ENCODE measurements at regions not wholly inside any gene's neighbourhood (a gene's known extent, or its start where the extent isn't known, plus 50 kb on each side); places are given as distances from the start of the nearest gene placed in this dataset.
"Not testable (repeated sequence)": the region's sequence is repeated elsewhere in the genome, so short reads cannot be mapped to it uniquely, and the experiment has no call there.

DNA sequence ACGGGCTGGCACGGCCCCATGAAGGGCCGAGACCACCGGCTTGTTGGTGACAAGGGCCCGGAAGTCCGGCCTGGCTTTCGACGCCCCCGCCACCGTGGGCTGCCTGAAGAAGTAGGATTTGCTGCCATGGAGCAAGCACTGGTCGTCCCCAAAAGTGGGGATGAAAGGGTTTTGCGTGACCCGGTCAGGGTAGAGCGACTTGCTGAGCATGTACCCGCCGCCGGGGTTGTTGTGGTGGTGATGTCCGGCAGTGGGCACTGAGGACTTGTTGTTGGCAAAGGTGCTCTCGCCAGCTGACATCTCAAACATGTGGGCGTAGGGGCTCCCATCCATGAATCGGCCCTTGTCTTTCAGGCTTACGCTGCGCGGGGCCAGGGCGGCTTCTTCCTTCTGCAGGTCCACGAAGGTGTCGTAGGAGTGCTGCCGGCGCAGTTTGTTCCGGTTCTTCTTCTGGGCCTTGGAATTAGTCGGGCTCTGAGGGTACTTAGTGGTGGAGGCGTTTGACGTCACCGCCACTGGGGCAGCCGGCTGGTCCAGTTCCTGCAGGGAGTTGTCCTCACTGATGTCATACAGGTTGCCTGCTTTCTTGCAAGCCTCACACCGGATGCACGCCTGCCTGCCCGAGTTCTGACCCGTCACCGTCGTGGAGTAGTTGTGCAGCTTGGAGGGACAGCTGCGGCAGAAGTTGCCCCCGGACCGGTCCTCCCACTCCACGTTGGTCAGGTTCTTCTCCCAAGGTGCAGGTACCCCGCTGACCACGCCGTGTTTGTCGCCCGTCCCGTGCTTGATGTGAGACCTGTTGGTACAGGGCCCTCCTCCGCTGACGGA is 366.6 kb downstream of the EMP1 start:
- DNase-seq (ENCODE audit: low spot score): no peak

DNA sequence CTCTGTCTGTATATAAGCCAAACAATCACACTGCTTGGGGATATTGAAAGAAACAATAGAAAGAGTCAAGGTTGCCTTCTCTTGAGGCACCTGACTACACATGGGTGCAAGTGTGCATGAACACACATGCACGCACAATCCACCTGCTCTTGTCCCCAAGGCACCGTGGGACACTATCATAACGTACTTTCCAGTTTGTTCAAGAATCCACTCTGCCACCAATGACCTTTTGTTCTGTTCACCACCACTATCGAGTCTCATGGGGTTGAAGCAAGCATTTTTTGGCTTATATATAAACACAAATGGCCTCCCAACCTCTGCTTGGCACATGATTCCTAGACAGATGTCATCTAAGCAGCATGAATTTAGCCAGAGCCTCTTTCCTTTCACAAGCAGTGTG is 365.4 kb downstream of the EMP1 start:
- no peak for DNase-seq (ENCODE audit: low spot score)

DNA sequence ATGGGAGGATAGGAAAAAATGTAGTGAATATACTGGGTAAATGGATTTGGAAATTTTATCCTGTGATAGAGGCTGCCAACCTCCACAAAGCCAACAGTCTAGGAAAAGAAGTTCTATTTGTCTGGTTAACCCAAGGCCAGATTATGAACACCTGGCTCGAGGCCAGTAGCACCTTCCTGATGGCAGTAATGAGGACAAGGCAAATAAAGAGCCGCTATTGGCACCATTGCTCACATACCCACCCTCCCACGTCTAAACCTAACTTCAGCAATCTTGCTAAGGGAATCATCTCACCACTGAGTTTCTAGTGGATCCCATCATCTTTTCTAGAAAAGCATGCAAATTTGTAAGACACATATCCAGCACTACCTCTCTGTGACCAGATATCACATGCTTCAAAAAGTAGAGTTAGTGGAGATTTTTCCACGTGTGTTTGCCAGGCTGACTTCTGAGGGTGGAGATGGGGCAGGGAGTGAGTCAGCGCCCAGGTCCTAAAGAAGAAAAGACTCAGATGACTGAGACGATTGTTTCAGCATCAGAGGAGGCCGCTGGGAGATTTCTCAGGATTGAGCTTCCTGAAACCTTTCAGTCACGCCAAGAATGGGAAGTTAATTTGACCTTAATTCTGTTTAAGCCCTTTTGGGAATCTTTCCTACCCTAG is 362.9 kb downstream of the EMP1 start:
- no peak for DNase-seq (ENCODE audit: low spot score)

DNA sequence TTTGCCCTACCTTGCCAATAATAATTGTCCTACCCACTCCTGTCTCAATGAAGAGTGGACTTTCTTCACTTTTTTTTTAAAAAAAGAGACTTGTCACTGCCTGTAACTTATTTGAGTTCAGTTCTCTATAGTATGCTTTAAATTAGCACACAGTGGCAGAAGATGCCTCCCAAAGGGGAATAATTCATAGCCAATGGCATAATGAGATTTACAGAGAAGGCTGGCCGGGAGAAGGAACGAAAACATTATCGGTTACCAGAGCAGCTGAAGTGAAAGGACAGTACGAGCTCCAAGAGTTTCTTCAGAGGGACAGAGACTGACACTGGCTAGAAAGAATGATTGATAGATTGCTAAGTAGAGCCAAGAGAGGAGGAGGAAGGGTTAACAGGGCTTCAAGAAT is 356.3 kb downstream of the EMP1 start:
- DNase-seq (ENCODE audit: low spot score): no peak

DNA sequence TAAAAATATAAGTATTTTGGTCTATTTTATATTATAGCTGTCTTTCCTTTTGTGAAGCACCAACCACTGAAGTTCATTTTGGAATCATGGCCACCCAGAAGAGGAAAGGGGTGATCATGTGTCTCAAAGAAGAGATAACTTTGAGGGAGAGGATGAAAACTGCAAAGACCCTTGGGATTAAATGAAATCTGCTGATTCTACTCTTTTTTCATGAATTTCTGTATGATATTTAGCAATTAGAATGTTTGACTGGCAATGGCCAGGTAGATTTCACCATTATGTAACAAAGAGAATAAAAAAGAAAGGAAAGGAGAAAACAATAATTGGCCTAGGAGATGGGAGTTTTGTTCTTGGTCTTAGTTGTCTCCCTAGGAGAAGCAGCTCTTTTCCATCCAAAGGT is 350.8 kb downstream of the EMP1 start:
- no peak for DNase-seq (ENCODE audit: low spot score)

DNA sequence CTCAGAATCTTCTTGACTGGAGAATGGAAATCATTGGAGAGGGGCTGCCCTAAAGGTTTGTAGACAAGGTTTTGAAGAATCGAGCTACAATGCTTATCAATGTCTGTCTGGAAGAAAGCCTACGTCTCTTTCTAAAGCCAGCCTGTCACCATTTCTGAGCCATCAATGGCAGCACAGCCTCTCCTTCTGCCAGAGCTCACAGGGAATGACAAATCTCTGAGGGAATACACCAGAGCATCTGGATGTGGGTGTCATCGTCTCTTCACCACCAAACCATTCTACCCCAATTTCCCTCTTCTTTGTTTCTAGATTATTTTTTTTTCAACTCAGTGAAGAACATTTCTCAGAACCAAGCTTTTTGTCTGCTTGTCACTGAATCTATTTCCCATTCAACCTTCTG is 349.7 kb downstream of the EMP1 start:
- DNase-seq (ENCODE audit: low spot score): no peak

DNA sequence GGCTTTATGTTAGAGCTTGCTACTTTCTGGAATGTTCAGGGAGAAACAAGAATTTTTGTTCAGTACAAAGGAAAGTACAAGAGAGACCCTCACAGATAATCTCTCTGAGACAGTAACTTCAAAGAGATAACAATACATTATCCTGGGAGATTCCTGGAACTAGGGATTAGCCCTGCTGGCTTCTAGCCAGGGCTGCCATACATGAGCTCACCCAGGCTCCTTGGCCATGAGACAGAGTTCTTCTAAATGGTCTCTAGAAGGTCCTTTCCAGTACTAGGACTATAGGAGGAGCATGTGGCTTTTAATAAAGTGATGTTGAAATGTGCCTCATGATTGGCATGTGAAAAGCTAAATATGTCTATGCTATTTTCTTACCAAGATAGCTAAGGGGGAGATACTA is 342.5 kb downstream of the EMP1 start:
- DNase-seq (ENCODE audit: low spot score): no peak

DNA sequence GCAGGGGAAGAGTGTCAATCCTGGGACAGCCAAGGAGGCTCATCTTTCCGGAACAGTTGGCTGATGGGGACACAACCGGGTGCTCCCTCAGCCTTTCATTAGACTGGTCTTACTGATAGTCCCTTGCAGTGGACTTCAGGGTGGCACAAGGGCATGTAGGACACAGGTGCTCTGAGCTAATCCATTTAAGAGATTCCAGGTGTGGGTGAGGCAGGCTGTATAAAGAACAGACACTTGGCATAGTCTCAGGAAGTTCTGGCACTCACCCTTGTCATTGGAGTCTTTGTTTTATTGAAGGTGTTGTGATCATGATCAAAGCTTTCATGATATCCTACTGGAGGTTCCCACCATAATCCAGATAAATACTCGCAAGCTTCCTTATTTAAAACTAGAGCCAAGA is 341.6 kb downstream of the EMP1 start:
- no peak for DNase-seq (ENCODE audit: low spot score)

DNA sequence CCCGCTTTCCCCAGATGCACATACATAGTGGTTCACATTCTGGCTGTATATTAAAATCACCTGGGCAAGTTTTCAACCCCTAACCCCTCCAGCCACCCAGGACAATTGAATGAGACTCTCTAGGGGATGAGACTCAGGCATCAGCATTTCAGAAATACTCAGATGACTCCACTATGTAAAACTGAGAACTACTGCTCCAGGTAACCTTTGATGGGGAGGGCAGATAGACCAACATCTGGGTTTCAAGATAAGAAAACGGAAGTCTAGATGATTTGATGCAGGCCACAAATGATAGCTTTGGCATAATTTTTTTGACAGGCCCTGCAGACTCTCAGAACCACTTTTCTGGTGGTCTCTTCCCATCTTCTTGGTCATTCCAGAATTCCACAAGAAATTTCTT is 341.1 kb downstream of the EMP1 start:
- no peak for DNase-seq (ENCODE audit: low spot score)

DNA sequence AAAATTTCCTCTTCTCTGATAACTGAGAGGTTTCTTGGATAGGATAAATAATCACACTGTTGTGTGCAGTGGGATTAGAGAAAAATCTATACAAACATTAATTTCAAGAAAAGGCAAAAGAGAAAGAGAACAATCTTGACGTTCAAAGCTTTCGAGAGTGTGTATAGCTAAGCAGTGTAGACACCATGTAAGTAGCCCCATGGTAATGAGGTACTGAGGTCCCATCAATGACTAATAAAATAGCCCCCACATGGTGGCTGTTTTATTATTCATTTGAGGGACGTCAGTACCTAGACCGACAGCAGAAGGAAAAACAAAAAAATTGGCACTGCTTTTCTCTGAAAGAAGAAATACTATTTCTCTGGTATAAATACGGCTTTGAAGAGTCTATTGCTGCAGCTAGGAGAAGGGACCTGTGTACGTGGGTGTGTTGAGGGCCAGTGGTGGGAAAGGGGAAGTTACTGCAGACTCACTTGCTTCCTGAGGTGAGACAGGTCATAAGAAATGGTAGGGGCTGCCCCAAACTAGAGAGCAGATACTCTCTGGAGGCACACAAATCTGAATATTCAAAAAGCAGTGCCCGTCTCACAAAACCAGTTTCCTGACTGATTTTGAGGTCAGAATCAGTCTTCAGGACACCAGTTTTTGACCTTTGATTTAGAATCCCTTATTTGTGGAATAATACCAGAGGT is 339.8 kb downstream of the EMP1 start:
- no peak for DNase-seq (ENCODE audit: low spot score)

DNA sequence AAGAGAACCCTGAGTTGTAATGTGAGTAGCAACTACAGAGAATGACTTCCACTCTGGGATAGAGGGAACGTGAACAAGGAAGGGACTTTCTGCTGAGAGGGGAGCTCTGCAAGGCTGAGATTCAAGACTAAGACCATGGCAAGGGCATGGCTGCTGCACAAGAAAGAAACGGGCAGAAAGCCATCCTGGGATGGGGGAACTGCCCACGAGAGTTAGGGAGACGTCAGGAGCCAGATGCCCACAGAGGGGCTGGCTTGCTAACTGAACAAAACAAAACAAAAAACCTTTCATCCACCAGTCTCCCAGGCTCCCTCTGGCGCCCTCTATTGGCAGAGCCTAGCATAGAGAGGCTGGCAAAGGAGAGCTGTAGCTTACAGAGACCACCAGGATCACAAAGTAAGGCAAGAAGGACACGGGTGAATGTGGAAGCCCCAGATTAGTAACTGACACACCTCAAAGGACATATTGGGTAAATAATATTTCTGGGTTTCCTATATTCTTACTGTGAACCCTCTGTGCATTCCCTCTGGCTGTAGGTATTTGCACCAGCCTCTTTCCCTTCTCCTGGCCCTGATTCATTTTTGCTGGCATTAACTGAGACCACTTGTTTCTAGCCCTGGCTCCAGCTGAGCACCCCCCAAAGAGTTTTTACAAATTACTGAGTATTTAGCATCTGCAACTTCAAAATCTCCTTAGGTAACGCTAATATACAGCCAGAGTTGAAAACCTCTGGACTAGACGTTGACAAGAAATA is 338.3 kb downstream of the EMP1 start:
- no peak for DNase-seq (ENCODE audit: low spot score)

DNA sequence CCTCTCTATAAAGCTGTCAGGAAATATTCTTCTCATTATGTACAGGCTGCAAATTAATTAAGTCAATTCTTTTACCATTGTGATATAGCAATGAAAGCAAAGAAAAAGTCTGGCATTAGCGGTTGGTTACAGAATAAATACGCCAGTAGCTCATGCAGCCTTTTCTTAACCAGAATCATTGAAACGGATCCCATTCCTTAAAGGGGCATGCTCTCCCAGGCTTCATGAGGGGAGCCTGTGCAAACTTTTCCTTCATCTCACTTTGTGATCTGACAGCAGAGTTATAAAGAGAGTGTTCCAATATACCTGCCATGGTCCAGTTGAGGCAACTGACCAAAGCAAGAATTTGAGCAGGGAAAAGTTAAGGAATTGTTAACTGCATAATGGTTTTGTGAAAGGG is 337.7 kb downstream of the EMP1 start:
- DNase-seq (ENCODE audit: low spot score): no peak

DNA sequence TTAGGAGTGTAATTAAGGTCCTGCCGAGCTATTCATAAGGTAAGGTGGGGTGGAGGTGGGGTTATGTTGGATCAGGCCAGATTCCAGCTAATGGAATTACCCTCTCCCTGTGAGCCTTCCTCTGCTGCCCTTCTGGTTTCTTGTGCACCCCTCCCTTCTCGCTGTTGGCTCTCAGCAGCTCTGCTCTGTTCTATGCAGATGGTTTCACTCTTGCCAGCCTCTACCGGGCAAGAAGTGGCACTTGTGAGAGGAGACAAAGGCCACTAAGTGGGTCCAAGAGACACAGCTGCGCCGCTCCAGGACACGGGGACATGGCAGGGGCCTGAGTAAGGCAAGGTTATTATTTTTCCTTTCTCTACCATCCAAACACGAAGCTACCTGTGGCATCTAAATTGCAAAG is 334.4 kb downstream of the EMP1 start:
- DNase-seq (ENCODE audit: low spot score): no peak

DNA sequence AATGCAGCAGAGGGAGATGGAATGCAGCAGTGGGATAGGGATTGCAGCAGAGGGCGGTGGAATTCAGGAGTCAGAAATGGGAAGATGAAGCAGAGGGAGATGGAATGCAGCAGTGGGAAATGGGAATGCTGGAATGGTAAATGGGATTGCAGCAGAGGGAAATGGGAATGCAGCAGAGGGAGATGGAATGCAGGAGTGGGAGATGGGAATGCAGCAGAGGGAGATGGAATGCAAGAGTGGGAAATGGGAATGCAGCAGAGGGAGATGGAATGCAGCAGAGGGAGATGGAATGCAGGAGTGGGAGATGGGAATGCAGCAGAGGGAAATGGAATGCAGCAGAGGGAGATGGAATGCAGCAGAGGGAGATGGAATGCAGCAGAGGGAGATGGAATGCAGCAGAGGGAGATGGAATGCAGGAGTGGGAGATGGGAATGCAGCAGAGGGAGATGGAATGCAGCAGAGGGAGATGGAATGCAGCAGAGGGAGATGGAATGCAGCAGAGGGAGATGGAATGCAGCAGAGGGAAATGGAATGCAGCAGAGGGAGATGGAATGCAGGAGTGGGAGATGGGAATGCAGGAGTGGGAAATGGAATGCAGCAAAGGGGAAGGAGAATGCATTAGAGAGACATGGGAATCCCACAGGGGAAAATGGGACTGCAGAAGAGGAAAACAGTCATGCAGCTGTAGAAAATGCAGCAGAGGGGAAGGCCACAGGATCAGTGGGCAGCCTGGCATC is 329.8 kb downstream of the EMP1 start:
- DNase-seq (ENCODE audit: low spot score): not testable (repeated sequence)

DNA sequence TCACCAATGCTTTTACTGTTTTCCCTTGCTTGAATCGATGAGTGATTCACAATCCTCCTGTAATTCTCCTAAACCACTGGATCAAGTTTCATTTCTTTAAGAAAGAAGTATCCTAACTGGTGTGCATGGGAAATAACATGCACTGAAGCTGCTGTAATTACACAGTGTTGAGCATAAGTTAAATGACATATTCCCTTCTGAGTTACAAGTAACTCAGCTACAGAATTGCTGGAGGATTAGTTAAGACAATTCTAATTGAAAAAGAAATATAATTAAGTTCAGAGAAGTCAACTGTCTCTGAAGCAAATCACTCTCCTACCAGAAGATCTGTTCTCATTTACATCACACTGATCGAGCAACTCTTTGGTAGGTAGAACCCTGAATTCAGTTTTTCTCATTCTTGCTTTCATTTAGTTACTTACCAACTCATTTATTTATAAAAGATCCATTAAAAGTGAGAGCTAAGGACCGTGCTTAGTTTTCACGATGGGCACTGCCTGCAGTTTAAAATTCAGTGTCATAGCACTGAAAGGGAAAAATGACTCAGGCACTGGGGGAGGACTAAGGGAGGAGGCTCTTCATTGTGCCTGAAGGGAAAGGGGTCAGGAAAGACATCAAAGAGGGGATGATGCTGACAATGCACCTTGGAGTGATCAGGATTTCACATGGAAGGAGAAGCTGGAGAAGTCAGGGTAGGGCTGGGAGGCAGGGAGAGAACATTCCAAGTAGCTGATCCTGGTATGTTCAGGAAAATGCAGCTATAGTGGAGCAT is 327.2 kb downstream of the EMP1 start:
- no peak for DNase-seq (ENCODE audit: low spot score)

DNA sequence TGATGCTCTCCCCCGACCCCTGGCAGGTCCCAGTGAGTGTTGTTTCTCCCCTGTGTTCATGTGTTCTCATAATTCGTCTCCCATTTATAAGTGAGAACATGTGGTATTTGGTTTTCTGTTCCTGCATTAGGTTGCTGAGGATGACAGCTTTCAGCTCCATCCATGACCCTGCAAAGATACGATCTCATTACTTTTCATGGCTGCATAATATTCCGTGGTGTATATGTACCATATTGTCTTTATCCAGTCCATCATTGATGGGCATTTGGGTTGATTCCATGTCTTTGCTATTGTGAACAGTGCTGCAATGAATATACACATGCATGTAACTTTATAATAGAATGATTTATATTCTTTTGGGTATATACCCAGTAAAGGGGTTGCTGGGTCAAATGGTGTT is 321.5 kb downstream of the EMP1 start:
- not testable (repeated sequence) for DNase-seq (ENCODE audit: low spot score)

DNA sequence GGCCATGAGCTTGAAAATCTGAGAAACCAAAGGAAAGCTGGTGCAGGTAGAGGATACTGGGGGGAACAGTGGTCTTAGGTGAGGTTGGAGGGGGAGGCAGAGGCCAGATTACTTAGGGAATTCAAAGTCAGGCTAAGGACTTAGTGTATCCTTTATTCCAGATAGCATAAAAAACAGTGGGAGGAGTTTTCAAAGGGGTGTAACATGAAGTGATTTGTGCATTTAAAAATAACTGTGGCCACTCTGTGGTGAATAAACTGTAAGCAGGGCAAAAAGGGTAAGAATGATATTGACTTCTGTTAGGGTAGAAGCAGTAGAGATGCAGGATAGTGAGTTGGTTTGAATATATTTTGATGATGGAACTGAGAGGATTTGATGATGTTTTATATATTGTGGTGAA is 313.2 kb downstream of the EMP1 start:
- no peak for DNase-seq (ENCODE audit: low spot score)

DNA sequence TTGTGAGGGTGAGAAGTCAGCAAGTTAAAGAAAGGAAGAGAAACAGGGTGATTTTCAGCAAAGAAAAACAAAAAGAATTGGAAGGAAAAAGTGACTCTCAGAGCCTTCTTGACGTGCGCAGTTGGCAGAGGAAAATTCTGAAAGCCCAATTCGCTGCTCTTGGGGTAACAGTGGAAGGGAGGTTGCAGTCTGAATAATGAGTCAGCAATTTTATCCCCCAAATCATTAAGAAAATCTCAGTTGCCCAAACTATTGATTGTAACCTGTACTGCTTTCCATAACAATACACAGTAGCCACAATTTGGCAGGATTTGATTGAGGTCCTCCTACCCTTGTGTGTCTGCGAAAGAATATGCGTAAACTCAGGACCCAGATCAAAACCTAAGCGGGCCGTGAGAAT is 309.1 kb downstream of the EMP1 start:
- no peak for DNase-seq (ENCODE audit: low spot score)

DNA sequence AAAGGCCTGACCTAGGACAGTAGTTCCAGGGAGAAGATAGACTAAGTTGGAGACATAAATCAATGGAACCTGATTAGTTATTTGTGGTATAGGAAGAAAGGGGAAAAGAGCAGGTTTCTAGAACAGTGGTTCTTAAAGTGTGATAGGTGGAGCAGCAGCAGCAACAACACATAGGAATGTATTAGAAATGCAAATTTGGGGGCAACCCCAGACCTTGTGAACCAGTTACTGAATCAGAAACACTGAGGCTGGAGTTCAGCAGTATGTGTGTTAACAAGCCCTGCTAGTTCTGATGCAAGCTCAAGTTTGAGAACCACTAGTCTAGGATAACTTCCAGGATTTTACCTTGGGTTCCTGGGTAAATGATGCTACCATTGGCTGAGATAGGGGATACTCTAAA is 308.7 kb downstream of the EMP1 start:
- DNase-seq (ENCODE audit: low spot score): no peak

DNA sequence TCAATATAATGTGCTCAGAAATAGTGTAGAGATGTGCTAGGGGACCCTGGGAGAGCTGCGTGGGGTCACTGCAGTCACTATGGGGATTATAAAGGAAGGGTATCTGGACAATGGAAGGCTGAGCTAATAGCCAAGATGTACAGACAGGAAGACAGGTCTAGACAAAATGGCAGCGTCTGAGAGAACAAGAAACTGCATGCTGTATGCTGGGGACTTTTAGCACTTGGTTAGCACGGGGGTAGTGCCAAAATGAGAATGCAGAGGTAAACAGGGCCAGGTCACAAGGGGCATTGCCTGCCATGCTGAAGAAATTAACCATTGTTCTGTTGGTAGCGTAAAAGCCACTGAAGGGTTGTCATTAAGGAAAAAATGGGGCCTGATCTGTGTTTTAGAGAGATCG is 308.2 kb downstream of the EMP1 start:
- no peak for DNase-seq (ENCODE audit: low spot score)

DNA sequence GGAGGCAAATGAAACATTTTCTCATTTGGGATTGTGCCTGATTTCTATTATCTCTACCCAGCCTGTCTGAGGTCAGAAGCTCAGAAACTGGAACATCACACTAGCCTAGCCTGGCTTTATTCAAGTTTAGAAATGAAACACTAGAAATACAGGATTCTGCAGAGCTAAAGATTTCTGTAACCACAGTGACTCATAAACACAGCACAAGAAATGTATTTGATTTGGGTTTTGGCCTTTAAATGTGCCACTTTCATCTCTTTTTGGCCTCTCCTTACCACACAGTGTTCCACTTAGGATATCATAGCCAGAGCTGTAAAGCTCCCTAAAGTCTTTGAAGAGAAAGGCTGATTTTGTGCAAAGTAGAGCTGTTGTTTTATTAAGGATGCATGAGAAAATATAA is 307.5 kb downstream of the EMP1 start:
- no peak for DNase-seq (ENCODE audit: low spot score)
